Ascending aorta (tissue), 2 donors: ENCODE measurements at regions not wholly inside any gene's neighbourhood (a gene's known extent, or its start where the extent isn't known, plus 50 kb on each side); places are given as distances from the start of the nearest gene placed in this dataset.

Experiments
- DNase-seq, 2 donors: peaks; one replicate each; pipeline ENCODE4 v3.0.0-alpha.2; 2019; ENCODE audit warnings: low spot score in 2 of 2
- H3K27ac ChIP-seq, 2 donors: fragments of 200-600 bp; sonication (generic); one replicate each; pipeline ENCODE4 v1.5.1; 2016 to 2017; ENCODE audit warnings: mild to moderate bottlenecking in 1 of 2
- H3K27me3 ChIP-seq: fragments of 200-600 bp; sonication (generic); one replicate; pipeline ENCODE4 v1.5.1; 2017
- H3K36me3 ChIP-seq, 2 donors: fragments of 200-600 bp; sonication (generic); one replicate each; pipeline ENCODE4 v1.5.1; 2016
- H3K4me1 ChIP-seq, 2 donors: fragments of 200-600 bp; sonication (generic); one replicate each; pipeline ENCODE4 v1.5.1; 2016 to 2017; ENCODE audit warnings: mild to moderate bottlenecking in 1 of 2
- H3K4me3 ChIP-seq, 2 donors: fragments of 200-600 bp; sonication (generic); one replicate each; pipeline ENCODE4 v1.5.1; 2016 to 2017; ENCODE audit warnings: mild to moderate bottlenecking in 1 of 2
- H3K9me3 ChIP-seq, 2 donors: fragments of 200-600 bp; sonication (generic); one replicate each; pipeline ENCODE4 v1.5.1; 2016
- intact Hi-C: fragments of 100-400 bp; cut with DNase I; formaldehyde crosslinking; loops from one replicate; pipeline ENCODE4 v1.15.1; 2023
- TF ChIP-seq, protein P1 (sequence below), 3 experiments: fragments of 200-600 bp in 2 of 3; fragments of 450-650 bp in 1 of 3; sonication (generic) in 2 of 3; IDR thresholded peaks; one replicate each; pipeline ENCODE4 v1.5.1; 2016 to 2019; ENCODE audit warnings: antibody characterized with exemption in 3 of 3, mild to moderate bottlenecking in 1 of 3, moderate library complexity in 1 of 3

DNA sequence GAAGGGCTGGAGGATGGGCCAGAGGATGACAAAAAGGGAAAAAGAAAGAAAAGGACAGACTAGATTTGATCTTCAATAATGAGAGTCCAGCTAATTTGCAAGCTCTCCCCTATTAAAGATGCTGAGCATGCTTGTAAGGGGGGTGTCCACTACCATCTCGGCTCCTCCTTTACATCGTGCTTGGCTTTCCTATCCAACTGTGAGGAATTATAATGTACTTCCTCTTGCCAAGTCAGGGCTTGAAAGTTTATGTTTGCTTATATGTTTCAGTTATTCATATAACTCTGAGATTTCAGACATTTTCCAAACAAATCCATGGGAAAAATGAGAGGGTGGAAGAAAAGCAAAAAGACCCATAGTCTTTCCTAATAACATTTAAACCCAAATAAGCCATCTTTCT lies 387.1 kb downstream of the METTL15 start:
- no peak for DNase-seq
- H3K4me3 ChIP-seq, result no peak overlapping the region
- TF ChIP-seq, protein P1, sequence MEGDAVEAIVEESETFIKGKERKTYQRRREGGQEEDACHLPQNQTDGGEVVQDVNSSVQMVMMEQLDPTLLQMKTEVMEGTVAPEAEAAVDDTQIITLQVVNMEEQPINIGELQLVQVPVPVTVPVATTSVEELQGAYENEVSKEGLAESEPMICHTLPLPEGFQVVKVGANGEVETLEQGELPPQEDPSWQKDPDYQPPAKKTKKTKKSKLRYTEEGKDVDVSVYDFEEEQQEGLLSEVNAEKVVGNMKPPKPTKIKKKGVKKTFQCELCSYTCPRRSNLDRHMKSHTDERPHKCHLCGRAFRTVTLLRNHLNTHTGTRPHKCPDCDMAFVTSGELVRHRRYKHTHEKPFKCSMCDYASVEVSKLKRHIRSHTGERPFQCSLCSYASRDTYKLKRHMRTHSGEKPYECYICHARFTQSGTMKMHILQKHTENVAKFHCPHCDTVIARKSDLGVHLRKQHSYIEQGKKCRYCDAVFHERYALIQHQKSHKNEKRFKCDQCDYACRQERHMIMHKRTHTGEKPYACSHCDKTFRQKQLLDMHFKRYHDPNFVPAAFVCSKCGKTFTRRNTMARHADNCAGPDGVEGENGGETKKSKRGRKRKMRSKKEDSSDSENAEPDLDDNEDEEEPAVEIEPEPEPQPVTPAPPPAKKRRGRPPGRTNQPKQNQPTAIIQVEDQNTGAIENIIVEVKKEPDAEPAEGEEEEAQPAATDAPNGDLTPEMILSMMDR (IDR thresholded peaks at IDR 0.05), result no peak
- H3K4me1 ChIP-seq, result no peaks in the 10 kb centered on the region
- intact Hi-C loops, result no loop called here
- no peaks in the 10 kb centered on the region for H3K36me3 ChIP-seq
- no peak overlapping the region for H3K27ac ChIP-seq
- H3K9me3 ChIP-seq, result no peaks in the 10 kb centered on the region
- no peaks in the 10 kb centered on the region for H3K27me3 ChIP-seq

DNA sequence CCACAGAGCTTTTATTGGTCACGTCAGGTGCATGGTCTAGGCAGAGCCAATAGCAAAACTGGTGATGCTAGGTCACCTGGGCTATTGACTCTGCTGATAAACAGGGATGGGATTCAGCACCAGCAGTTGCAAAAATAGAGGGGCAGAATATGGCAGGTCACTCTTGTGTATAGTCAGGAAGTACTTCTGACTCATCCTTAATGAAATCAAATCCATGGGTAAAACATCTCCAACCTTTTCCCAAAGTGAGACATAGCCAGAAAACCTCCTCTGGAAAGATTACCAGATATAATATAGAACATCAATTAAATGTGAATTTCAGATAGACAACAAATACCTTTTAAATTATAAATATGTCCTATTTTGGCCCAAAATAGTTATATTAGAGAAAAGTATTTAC lies 383.2 kb downstream of the METTL15 start:
- Histone ChIP-seq H3K27me3 (no peaks in the 10 kb centered on the region), H3K4me3 (no peak overlapping the region), H3K4me1 (no peaks in the 10 kb centered on the region), H3K9me3 (no peaks in the 10 kb centered on the region), H3K36me3 (no peaks in the 10 kb centered on the region), H3K27ac (no peak overlapping the region)
- DNase-seq, result no peak
- intact Hi-C loops, result no loop called here
- TF ChIP-seq, protein P1 (IDR thresholded peaks at IDR 0.05), result no peak

DNA sequence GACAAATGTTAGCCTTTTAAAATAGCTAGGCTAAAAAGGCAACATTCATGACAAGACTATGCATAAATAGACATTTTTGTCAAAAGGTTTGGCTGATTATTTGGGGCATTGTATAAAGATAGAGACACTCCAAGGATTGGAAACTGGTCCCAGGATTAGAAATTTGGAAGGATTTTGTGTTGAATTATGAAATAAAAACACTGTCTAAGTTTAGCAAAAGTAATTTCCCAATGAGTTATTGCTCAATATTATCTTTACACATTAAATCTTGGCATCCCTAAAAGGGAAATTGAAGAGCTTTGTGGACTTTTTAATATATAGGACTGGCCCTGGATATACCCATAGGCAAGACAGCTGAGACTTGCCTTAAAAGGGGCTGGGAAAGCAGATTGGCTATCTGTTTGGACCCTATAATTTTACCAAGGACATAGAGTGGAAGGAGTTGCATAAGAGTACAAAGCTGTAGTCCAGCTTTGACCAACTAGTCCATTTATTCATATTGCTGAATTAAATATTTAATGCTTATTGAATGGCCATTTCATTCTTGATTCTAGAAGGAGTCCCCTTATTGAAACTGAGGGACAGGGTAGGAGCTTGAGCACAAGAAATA lies 382.7 kb downstream of the METTL15 start:
- no peak for DNase-seq
- Histone ChIP-seq H3K9me3 (no peaks in the 10 kb centered on the region), H3K4me3 (no peak overlapping the region), H3K27ac (no peak overlapping the region), H3K27me3 (no peaks in the 10 kb centered on the region), H3K36me3 (no peaks in the 10 kb centered on the region), H3K4me1 (no peaks in the 10 kb centered on the region)
- intact Hi-C loops, result no loop called here
- TF ChIP-seq, protein P1 (IDR thresholded peaks at IDR 0.05), result no peak

DNA sequence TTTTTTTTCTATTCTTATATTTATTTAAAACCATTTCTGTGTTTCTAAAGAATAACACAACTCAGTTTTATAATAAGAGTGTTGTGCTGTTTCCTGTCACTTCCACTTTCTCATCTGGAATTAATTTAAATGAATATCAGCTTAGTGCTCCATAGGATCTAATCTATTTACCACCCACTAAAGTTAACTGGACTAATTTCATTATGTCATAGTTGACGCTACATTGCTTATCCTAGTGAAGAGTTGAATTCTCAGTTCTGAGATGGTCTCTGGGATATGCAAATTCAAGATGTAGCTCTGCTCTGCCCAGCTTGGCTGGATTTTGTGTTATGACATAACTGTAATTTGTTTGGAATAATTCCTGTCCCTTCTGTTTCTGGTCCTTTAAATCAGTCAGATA lies 380.1 kb downstream of the METTL15 start:
- TF ChIP-seq, protein P1 (IDR thresholded peaks at IDR 0.05), result no peak
- Histone ChIP-seq H3K27me3 (no peaks in the 10 kb centered on the region), H3K4me3 (no peak overlapping the region), H3K27ac (no peak overlapping the region), H3K4me1 (no peaks in the 10 kb centered on the region), H3K9me3 (no peaks in the 10 kb centered on the region), H3K36me3 (no peaks in the 10 kb centered on the region)
- no peak for DNase-seq
- intact Hi-C loops, result no loop called here

DNA sequence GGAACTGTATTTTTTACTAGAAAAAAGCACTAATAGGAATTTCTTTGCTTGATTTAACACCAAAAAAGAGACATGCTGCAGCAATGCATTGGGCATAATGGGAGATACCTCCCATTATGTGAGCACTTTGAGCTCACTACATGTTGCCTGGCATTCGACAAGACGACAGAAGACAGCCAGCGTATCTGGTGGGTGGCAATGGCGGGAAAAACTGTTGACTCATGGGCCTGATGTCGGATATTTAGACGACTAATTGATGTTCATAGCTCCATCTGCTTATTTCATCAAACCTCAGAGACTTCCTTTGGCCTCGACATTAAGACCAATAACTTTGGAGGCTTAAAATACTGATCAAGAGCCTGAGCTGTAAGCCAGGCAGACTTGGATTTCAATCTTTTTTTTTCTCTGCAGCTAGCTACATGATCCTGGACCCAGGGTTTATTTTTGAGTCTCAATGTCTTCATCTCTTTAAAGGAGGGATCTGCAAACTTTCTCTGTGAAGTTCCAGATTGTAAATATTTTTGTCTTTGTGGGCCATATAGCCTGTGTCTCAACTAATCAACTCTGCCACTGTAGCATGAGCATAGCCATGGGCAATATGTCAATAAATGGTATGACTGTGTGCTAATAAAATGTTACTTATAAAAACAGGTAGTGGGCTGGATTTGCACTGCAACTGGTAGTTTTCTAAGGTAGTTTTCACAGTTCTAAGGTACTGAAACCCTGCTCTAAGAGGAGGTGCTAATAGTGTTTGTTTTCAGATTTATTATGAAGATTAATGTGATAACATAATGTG lies 375.1 kb downstream of the METTL15 start:
- intact Hi-C loops, result no loop called here
- no peak overlapping the region for H3K27ac ChIP-seq
- no peaks in the 10 kb centered on the region for H3K36me3 ChIP-seq
- no peaks in the 10 kb centered on the region for H3K27me3 ChIP-seq
- H3K4me1 ChIP-seq, result no peaks in the 10 kb centered on the region
- H3K9me3 ChIP-seq, result no peaks in the 10 kb centered on the region
- no peak for DNase-seq
- TF ChIP-seq, protein P1 (IDR thresholded peaks at IDR 0.05), result no peak
- H3K4me3 ChIP-seq, result no peak overlapping the region
